GM23338 (cell line): ENCODE measurements at regions not wholly inside any gene's neighbourhood (a gene's known extent, or its start where the extent isn't known, plus 50 kb on each side); places are given as distances from the start of the nearest gene placed in this dataset.

ENCODE experiments used
- CREB1 ChIP-seq: fragments of 250-450 bp; sonication (Bioruptor Pico); IDR thresholded peaks from 2 replicates; pipeline ENCODE4 v1.5.0; 2020; ENCODE audit warnings: low read depth, mild to moderate bottlenecking, moderate library complexity
- EZH2 ChIP-seq: fragments of 200-600 bp; sonication (generic); IDR thresholded peaks from one replicate; pipeline ENCODE4 v1.8.0; 2017; ENCODE audit warnings: antibody characterized with exemption, mild to moderate bottlenecking, low read depth; ENCODE audit not compliant: unreplicated experiment
- POLR2AphosphoS5 ChIP-seq: IDR thresholded peaks from 2 replicates; pipeline ENCODE4 v1.6.1; 2016; ENCODE audit warnings: antibody characterized with exemption, low read depth
- TF ChIP-seq, protein P1 (sequence below), 2 experiments: fragments of 200-600 bp in 1 of 2; sonication (generic) in 1 of 2; conservative IDR thresholded peaks; 2 replicates each; pipeline versions ENCODE4 v1.5.1 to v1.6.1; 2016 to 2017; ENCODE audit warnings: antibody characterized with exemption in 2 of 2, low read depth in 2 of 2, mild to moderate bottlenecking in 2 of 2, moderate library complexity in 1 of 2
- TF ChIP-seq, protein P2 (sequence below): IDR thresholded peaks from one replicate; pipeline ENCODE4 v1.6.1; 2018; ENCODE audit warnings: antibody characterized with exemption; ENCODE audit not compliant: unreplicated experiment
- TF ChIP-seq, protein P3 (sequence below): IDR thresholded peaks from 2 replicates; pipeline ENCODE4 v1.6.1; 2016; ENCODE audit warnings: antibody characterized with exemption

DNA sequence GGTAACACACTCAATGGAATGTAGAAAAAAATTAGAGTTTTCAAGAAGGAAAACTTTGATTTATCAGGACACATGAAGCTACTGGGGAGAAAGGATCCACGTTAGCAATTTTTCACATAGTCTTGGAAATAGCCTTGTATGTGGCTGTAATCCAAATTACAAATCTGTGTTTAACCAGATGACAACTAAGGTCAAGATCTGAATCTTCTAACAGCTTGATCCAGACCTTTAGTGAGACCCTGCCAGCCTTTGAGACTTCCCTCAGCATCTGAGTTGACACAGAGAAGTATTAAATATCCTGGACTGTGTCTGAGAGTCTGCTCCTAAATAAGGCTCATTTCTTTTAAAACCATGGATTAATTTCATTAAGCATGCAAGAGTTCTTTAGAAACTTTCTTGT is 135.9 kb upstream of the KCNK2 start:
- TF ChIP-seq, protein P1, sequence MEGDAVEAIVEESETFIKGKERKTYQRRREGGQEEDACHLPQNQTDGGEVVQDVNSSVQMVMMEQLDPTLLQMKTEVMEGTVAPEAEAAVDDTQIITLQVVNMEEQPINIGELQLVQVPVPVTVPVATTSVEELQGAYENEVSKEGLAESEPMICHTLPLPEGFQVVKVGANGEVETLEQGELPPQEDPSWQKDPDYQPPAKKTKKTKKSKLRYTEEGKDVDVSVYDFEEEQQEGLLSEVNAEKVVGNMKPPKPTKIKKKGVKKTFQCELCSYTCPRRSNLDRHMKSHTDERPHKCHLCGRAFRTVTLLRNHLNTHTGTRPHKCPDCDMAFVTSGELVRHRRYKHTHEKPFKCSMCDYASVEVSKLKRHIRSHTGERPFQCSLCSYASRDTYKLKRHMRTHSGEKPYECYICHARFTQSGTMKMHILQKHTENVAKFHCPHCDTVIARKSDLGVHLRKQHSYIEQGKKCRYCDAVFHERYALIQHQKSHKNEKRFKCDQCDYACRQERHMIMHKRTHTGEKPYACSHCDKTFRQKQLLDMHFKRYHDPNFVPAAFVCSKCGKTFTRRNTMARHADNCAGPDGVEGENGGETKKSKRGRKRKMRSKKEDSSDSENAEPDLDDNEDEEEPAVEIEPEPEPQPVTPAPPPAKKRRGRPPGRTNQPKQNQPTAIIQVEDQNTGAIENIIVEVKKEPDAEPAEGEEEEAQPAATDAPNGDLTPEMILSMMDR (conservative IDR thresholded peaks at IDR 0.05; ENCODE audit: low read depth in 2 of 2): no peak
- TF ChIP-seq CREB1: no peak
- no peak for TF ChIP-seq EZH2
- TF ChIP-seq, protein P2, sequence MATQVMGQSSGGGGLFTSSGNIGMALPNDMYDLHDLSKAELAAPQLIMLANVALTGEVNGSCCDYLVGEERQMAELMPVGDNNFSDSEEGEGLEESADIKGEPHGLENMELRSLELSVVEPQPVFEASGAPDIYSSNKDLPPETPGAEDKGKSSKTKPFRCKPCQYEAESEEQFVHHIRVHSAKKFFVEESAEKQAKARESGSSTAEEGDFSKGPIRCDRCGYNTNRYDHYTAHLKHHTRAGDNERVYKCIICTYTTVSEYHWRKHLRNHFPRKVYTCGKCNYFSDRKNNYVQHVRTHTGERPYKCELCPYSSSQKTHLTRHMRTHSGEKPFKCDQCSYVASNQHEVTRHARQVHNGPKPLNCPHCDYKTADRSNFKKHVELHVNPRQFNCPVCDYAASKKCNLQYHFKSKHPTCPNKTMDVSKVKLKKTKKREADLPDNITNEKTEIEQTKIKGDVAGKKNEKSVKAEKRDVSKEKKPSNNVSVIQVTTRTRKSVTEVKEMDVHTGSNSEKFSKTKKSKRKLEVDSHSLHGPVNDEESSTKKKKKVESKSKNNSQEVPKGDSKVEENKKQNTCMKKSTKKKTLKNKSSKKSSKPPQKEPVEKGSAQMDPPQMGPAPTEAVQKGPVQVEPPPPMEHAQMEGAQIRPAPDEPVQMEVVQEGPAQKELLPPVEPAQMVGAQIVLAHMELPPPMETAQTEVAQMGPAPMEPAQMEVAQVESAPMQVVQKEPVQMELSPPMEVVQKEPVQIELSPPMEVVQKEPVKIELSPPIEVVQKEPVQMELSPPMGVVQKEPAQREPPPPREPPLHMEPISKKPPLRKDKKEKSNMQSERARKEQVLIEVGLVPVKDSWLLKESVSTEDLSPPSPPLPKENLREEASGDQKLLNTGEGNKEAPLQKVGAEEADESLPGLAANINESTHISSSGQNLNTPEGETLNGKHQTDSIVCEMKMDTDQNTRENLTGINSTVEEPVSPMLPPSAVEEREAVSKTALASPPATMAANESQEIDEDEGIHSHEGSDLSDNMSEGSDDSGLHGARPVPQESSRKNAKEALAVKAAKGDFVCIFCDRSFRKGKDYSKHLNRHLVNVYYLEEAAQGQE: no peak
- TF ChIP-seq, protein P3, sequence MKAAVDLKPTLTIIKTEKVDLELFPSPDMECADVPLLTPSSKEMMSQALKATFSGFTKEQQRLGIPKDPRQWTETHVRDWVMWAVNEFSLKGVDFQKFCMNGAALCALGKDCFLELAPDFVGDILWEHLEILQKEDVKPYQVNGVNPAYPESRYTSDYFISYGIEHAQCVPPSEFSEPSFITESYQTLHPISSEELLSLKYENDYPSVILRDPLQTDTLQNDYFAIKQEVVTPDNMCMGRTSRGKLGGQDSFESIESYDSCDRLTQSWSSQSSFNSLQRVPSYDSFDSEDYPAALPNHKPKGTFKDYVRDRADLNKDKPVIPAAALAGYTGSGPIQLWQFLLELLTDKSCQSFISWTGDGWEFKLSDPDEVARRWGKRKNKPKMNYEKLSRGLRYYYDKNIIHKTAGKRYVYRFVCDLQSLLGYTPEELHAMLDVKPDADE: no peak
- TF ChIP-seq POLR2AphosphoS5: no peak
